ENCODE measurements at regions not wholly inside any gene's neighbourhood (a gene's known extent, or its start where the extent isn't known, plus 50 kb on each side); places are given as distances from the start of the nearest gene placed in this dataset.

DNA sequence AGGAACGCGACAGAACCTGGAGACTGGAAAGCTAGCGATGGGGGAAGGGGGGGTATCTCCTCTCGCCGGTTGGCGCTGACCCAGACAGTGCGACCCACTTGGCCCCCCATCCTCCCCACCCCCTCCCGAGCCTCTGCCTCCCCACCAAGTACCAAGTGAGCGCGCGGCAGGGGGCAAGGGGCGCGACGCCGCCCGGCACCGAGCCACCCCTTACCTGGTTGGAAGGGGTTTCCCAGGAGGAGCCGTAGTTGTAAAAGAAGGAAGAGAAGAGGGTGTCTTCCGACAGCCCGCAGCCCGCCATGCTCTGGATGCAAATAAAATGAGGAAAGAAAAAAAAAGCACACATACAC is 112.2 kb downstream of the DHX15 start:
- TF ChIP-seq RXRA (IDR thresholded peaks at IDR 0.05; ENCODE audit: insufficient read depth, low read depth, low read length) (no peak), CTCF (IDR thresholded peaks at IDR 0.05; ENCODE audit: control extremely low read depth in 1 of 3, insufficient read depth in 1 of 3, low read depth in 1 of 3, low read length in 3 of 3) (no peak)
